Lower leg skin (tissue), 3 donors: ENCODE measurements at regions not wholly inside any gene's neighbourhood (a gene's known extent, or its start where the extent isn't known, plus 50 kb on each side); places are given as distances from the start of the nearest gene placed in this dataset.

Experiments used
- CTCF ChIP-seq, 3 donors: fragments of 450-650 bp; IDR thresholded peaks; one replicate each; pipeline ENCODE4 v1.5.1; 2016; ENCODE audit warnings: antibody characterized with exemption in 3 of 3, mild to moderate bottlenecking in 3 of 3, moderate library complexity in 2 of 3
- POLR2A ChIP-seq, 2 donors: fragments of 450-650 bp; IDR thresholded peaks; one replicate each; pipeline ENCODE4 v1.6.1; 2016 to 2017; ENCODE audit warnings: antibody characterized with exemption in 2 of 2, mild to moderate bottlenecking in 1 of 2, moderate library complexity in 1 of 2

GRCh38 chr4:15144249-15144966 lies 142.1 kb downstream of the CPEB2 start:
- TF ChIP-seq POLR2A (IDR thresholded peaks at IDR 0.05) (no peak), CTCF (IDR thresholded peaks at IDR 0.05) (no peak)
